Epithelial cell of proximal tubule (primary cell): ENCODE measurements at regions not wholly inside any gene's neighbourhood (a gene's known extent, or its start where the extent isn't known, plus 50 kb on each side); places are given as distances from the start of the nearest gene placed in this dataset.

ENCODE experiments used
- DNase-seq: peaks from one replicate; pipeline ENCODE4 v3.0.0-alpha.2; 2011; ENCODE audit warnings: low read depth
- H3K4me3 ChIP-seq: 2 replicates; pipeline ENCODE4 v1.5.1; 2011; ENCODE audit warnings: low read depth, mild to moderate bottlenecking, low read length
- TF ChIP-seq, protein P1 (sequence below): conservative IDR thresholded peaks from 2 replicates; pipeline ENCODE4 v1.5.1; 2012; ENCODE audit warnings: low read depth, mild to moderate bottlenecking, low read length

DNA sequence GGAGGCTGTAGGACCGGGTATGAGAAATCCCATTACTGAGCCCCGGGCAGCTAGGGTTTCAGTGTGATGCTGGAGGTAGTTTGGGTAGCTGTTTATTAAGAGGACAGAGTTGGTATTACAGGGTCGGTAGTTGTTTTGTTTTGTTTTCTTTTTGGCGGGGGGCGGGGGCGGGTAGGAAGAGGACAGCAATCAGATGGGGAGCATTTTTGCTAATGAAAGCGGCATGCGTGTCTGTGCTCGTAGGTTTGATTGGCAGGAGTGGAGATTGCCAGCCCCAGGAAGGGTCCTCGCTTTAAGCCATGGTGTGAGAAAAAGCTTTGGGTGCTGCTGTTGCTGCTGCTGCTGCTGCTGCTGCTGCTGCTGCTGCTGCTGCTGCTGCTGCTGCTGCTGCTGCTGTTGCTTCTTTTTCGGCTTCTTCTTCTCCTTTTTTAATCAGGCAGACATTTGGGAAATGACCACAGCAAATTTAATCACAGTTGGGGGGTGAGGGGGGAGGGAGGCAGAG lies 498.5 kb upstream of the ZFHX3 start:
- TF ChIP-seq, protein P1, sequence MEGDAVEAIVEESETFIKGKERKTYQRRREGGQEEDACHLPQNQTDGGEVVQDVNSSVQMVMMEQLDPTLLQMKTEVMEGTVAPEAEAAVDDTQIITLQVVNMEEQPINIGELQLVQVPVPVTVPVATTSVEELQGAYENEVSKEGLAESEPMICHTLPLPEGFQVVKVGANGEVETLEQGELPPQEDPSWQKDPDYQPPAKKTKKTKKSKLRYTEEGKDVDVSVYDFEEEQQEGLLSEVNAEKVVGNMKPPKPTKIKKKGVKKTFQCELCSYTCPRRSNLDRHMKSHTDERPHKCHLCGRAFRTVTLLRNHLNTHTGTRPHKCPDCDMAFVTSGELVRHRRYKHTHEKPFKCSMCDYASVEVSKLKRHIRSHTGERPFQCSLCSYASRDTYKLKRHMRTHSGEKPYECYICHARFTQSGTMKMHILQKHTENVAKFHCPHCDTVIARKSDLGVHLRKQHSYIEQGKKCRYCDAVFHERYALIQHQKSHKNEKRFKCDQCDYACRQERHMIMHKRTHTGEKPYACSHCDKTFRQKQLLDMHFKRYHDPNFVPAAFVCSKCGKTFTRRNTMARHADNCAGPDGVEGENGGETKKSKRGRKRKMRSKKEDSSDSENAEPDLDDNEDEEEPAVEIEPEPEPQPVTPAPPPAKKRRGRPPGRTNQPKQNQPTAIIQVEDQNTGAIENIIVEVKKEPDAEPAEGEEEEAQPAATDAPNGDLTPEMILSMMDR, result no peak
- H3K4me3 ChIP-seq, result no peak overlapping the region
- no peak for DNase-seq

DNA sequence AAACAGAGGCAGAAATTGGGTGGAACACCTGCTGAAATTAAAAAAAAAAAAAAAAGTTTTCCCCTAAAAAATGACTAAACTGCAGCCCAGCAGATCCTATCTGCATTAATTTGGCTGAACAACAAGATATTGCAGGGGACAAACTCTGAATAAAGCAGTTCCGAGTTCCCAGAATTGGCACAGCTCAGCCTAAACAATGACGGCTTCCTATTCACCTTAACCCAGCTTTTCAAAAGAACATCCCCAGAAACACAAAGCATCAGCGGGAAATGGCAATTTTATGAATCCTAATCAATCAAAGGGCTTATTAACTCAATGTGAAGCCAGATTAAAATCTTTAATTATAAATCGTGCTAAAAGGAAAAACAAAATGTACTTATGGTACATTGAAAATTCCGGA lies 497.8 kb upstream of the ZFHX3 start:
- TF ChIP-seq, protein P1, result no peak
- no peak for DNase-seq
- H3K4me3 ChIP-seq, result no peak overlapping the region

DNA sequence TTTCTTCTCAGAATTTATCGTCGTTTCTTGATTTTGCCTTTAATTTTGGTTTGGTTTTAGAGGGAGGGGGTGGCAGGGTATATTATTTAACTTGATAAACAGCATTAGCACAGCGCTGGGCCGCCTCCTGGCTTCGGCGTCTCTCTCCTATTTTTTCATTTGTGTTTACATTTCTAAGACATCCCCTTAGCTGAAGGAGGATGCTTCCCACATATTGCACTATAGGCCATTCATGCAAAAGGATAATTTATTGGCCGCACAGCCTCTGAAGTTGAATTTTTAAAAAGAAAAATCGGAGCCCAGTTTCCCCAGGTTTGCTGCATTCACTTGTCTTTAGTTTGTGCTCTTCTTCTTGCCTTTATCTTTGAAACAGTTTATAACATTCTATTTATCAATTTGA lies 497.4 kb upstream of the ZFHX3 start:
- no peak for DNase-seq
- TF ChIP-seq, protein P1, result no peak
- H3K4me3 ChIP-seq, result no peak overlapping the region

DNA sequence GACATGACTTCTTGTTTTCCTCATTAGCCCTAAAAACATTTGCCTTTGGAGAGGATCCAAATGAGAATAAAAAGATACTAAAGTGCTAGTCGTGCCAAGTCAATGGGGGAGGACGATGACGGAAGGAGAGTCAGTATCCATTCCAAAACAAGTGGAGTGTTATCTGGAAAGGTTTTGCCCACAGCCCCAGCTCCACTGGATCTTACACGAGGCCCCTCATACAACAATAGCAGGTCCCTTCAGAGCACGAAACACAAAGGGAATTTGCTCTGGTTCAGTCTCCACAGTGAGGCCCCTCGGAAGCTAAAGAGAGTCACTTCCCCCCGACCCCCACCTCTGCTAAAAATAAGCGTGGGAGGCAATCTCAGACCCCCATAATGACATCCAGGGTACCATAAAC lies 496.9 kb upstream of the ZFHX3 start:
- no peak overlapping the region for H3K4me3 ChIP-seq
- no peak for DNase-seq
- TF ChIP-seq, protein P1, result no peak

DNA sequence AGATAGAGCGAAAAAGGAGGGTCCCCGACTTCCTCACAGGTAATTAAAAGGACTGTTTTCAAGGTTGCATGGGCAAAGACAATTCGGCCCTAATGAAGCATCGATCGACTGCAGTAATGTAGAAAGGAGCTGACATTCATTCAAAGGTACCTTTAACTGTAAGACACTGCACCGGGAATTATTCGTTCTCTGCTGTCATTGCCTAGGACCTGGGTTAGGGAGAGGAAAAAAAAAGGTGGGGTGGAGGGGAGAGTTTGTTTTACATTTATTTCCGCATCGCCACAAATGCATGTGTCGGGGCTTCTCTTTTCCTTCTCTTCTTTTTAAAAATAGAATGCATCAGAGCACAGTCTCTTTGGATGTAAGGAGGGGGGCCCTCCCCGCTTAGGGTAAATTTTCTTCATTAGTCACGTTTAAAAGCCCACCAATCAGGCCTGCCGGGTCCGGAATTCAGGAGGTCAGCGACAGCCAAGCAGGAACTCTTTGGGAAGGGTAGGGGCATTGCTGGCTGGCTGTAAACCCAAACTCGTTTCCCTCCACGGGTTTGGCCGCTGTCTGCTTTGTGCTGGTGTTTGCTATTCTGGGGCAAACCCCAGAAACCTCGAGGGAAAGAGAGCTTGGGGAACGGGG lies 496.2 kb upstream of the ZFHX3 start:
- TF ChIP-seq, protein P1, result no peak
- H3K4me3 ChIP-seq, result no peak overlapping the region
- DNase-seq, result no peak

DNA sequence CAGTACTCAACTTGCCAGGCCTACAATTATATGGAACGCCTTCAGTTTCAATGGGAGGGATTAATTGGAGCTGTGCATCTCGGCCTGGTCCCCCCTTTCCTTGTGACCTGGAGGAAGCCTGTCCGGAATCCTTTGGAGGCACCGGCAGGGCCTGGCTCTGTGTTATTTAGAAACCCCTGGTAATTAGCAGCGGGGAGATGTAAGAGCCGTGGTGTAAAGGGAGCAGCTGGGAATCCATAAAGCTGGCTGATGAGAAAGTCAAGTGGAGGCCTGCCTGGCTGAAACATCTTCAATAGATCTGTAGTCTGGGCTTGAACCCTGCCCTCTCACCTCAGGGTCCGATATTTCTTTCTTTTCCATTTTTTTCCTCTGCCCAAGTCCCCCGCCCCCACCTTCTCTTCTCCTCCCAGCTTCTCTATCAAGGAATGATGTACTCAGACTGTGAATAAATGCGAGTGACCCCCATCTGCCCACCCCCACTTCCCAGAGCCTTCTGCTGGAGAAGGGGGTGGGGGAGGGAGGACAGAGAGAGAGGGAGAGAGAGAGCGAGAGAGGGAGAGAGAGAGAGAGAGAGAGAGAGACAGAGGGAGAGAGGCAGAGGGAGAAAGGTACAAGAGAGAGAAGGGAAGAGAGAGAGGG lies 495.5 kb upstream of the ZFHX3 start:
- TF ChIP-seq, protein P1, result no peak
- H3K4me3 ChIP-seq, result no peak overlapping the region
- DNase-seq, result no peak

DNA sequence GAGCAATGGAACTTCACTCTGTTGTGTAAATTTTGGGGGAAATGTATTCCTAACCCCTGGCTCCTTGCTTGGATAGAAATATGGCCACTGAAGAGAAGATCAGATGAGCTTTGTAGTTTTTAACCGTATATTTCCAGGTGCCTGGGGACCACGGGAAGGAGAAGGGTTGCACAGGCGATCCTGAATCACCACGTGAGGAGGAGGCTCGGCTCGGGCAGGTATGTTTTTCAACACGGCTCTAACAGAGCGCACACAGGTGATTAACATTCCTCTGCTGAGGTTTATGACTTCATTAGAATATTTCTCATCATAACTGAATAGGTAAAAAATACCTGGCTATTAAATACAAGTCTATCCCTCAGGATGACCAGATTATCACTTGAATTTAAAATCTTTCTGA lies 495.0 kb upstream of the ZFHX3 start:
- no peak overlapping the region for H3K4me3 ChIP-seq
- TF ChIP-seq, protein P1, result no peak
- DNase-seq, result no peak
